ENCODE measurements at regions not wholly inside any gene's neighbourhood (a gene's known extent, or its start where the extent isn't known, plus 50 kb on each side); places are given as distances from the start of the nearest gene placed in this dataset.

DNA sequence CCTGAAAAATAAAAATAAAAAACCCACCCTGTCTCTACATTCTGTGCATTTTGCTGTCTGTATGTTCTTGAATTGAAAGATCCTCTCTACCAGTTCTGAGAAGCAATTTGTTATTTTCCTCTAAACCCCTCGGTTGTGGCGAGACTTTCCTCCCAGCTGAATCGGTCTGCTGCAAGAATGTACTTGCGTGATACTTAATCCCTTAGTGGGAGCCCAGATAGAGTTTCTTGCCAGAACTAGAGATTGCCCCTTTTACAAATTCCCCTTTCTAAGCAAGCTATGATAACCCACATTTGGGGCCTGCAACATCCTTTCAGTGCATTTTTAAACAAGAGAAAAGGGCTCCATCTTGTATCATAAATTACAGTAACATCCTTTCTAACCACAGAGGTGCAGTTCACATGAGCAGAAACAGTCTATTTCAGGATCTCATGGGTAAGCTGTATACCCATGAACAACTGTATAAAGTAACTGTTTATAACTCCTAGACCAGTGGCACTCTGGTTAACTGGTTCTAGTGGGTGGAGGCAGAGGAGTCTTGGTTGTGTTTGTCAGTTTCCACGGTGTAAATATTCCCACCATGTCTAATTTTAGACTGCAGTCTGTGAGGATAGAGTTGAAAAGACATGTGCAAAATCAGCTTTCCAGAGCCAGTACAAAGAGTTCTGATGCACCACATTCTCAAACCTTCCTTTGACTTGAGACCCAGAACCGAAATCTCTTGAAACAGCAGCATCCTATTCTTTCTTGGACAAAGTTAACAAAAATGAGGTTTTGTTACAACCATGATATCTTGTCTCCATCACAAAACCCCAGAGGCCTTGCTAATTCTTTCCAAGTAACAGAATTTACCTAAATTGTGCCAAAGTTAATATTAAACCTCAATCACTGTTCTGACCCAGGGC is 113.1 kb upstream of the ZNF217 start:
- Histone ChIP-seq H3K36me3 (no peaks in the 10 kb centered on the region), H3K4me1 (peaks cover 22 to 49% (median 39%) of the 10 kb centered on the region in 6 donors), H3K9me3 (no peaks in the 10 kb centered on the region), H3K4me3 (no peak overlapping the region), H3K27me3 (replicated peaks in 1 of 7) (no peaks in the 10 kb centered on the region), H3K27ac (peak overlapping the region; percentile 27 to 83 (median 74))
- no peak for DNase-seq
- TF ChIP-seq, protein P1, sequence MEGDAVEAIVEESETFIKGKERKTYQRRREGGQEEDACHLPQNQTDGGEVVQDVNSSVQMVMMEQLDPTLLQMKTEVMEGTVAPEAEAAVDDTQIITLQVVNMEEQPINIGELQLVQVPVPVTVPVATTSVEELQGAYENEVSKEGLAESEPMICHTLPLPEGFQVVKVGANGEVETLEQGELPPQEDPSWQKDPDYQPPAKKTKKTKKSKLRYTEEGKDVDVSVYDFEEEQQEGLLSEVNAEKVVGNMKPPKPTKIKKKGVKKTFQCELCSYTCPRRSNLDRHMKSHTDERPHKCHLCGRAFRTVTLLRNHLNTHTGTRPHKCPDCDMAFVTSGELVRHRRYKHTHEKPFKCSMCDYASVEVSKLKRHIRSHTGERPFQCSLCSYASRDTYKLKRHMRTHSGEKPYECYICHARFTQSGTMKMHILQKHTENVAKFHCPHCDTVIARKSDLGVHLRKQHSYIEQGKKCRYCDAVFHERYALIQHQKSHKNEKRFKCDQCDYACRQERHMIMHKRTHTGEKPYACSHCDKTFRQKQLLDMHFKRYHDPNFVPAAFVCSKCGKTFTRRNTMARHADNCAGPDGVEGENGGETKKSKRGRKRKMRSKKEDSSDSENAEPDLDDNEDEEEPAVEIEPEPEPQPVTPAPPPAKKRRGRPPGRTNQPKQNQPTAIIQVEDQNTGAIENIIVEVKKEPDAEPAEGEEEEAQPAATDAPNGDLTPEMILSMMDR (IDR thresholded peaks at IDR 0.05 in 8 of 11, conservative IDR thresholded peaks at IDR 0.05 in 3 of 11) = no peak
- TF ChIP-seq POLR2AphosphoS5 (IDR thresholded peaks at IDR 0.05) (no peak), POLR2A (IDR thresholded peaks at IDR 0.05) (no peak)
- 26 to 36% (median 34%) methylated on average over 6 of the region's 6 CpGs for whole genome bisulfite sequencing, 5 donors
- intact Hi-C loops (cut with DNase I; ENCODE audit: low total_unique reads) = no loop called here

DNA sequence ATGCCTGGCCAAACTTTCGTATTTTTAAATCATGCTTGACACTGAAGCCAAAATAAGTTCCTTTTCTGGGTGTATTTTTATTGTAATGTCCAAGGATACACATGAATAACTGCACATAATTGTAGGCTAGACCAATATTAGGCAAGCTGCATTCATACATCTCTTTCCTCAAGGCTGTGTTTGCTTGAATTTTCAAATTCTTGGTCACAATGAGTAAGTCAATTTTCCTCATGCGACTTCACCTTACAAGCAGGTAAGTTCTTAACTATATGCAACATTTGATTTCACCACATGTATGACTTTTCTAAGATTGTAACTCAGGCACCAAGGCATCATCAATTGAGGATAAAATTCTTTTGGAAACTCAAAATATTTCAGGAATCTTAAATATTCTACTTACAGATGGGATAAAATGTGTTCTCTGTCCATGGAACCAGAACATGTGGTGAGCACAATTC is 112.4 kb upstream of the ZNF217 start:
- Histone ChIP-seq H3K4me1 (peaks cover 22 to 49% (median 37%) of the 10 kb centered on the region in 6 donors), H3K27me3 (replicated peaks in 1 of 7) (no peaks in the 10 kb centered on the region), H3K4me3 (no peak overlapping the region), H3K36me3 (no peaks in the 10 kb centered on the region), H3K9me3 (no peaks in the 10 kb centered on the region), H3K27ac (peak overlapping the region; percentile 27 to 83 (median 74))
- 87 to 92% (median 88%) methylated on average over 2 of the region's 2 CpGs for WGBS, 5 donors
- DNase-seq = no peak
- TF ChIP-seq, protein P1 (IDR thresholded peaks at IDR 0.05 in 8 of 11, conservative IDR thresholded peaks at IDR 0.05 in 3 of 11) = no peak
- intact Hi-C loops (cut with DNase I; ENCODE audit: low total_unique reads) = no loop called here

DNA sequence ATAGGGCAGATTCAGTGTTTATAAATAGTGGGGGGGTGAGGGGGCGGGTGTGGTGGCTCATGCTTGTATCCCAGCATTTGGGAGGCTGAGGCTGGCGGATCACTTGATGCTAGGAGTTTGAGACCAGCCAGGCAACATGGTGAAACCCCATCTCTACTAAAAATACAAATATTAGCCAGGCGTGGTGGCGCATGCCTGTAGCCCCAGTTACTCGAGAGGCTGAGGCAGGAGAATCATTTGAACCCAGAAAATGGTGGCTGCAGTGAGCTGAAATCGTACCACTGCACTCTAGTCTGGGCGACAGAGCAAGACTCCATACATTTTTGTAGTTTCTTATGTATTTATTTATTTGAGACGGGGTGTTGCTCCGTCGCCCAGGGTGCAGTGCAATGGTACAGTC is 109.0 kb upstream of the ZNF217 start:
- no peaks in the 10 kb centered on the region for H3K36me3 ChIP-seq
- no peaks in the 10 kb centered on the region for H3K27me3 ChIP-seq (replicated peaks in 1 of 7)
- H3K9me3 ChIP-seq = no peaks in the 10 kb centered on the region
- intact Hi-C loops (cut with DNase I; ENCODE audit: low total_unique reads) = no loop called here
- H3K27ac ChIP-seq = no peak overlapping the region
- WGBS, 5 donors = 93 to 97% (median 96%) methylated on average over 10 of the region's 10 CpGs
- H3K4me1 ChIP-seq = peaks cover 15 to 59% (median 38%) of the 10 kb centered on the region in 6 donors
- peak; percentile 23 for DNase-seq
- no peak for TF ChIP-seq POLR2A (IDR thresholded peaks at IDR 0.05)
- TF ChIP-seq, protein P1 (IDR thresholded peaks at IDR 0.05 in 8 of 11, conservative IDR thresholded peaks at IDR 0.05 in 3 of 11) = no peak
- TF ChIP-seq POLR2AphosphoS5 (IDR thresholded peaks at IDR 0.05) = no peak
- H3K4me3 ChIP-seq = no peak overlapping the region

DNA sequence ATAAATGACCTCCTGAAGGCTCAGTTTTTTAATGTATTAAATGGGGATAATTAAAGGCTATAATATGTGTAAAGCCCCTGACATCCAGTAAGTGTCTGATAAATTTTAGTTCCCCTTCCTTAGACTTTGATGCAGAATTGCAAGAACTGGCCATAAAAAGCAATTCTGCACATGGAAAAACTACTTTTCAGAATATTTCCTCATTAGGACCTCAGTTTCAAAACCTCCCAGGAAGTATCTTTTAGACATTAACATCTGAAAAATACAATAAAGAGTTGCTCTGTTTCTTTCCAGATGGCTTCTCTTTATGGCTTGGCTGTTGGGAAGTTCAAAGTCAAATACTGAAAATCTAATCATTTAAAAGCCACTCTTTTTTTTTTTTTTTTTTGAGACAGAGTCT is 106.3 kb upstream of the ZNF217 start:
- Histone ChIP-seq H3K27me3 (replicated peaks in 1 of 7) (no peaks in the 10 kb centered on the region), H3K27ac (peak overlapping the region in 4 of 8 donors; percentile 1 to 51 (median 14)), H3K9me3 (no peaks in the 10 kb centered on the region), H3K36me3 (no peaks in the 10 kb centered on the region), H3K4me1 (peaks cover 0 to 40% (median 19%) of the 10 kb centered on the region in 6 donors), H3K4me3 (no peak overlapping the region)
- no peak for DNase-seq
- intact Hi-C loops (cut with DNase I; ENCODE audit: low total_unique reads) = no loop called here
- TF ChIP-seq, protein P1 (IDR thresholded peaks at IDR 0.05 in 8 of 11, conservative IDR thresholded peaks at IDR 0.05 in 3 of 11) = no peak
- TF ChIP-seq POLR2AphosphoS5 (IDR thresholded peaks at IDR 0.05) (no peak), POLR2A (IDR thresholded peaks at IDR 0.05) (no peak)

Data from spleen (tissue), 11 donors.